Adrenal gland (tissue), 9 donors: ENCODE measurements at regions not wholly inside any gene's neighbourhood (a gene's known extent, or its start where the extent isn't known, plus 50 kb on each side); places are given as distances from the start of the nearest gene placed in this dataset.

ENCODE experiments used
- DNase-seq, 7 donors: peaks; one replicate each; pipeline ENCODE4 v3.0.0-alpha.2; 2019 to 2020
- H3K27ac ChIP-seq, 5 donors: fragments of 200-600 bp; sonication (generic) in 4 of 5; 1 replicate in 3 of 5; 2 replicates in 2 of 5; pipeline versions ENCODE4 v1.5.1 to v1.8.0; 2016 to 2020; ENCODE audit warnings: mild to moderate bottlenecking in 1 of 5
- H3K27me3 ChIP-seq: fragments of 200-600 bp; 2 replicates; pipeline ENCODE4 v1.8.0; 2021
- H3K36me3 ChIP-seq, 2 donors: fragments of 200-600 bp; replicated peaks in 1 of 2; 1 replicate in 1 of 2; 2 replicates in 1 of 2; pipeline versions ENCODE4 v1.5.1 to v1.8.0; 2018 to 2022
- H3K4me1 ChIP-seq, 2 donors: fragments of 200-600 bp; replicated peaks in 1 of 2; 1 replicate in 1 of 2; 2 replicates in 1 of 2; pipeline versions ENCODE4 v1.5.1 to v1.8.0; 2018 to 2021
- H3K4me3 ChIP-seq, 4 donors: fragments of 200-600 bp; sonication (generic) in 3 of 4; one replicate each; pipeline ENCODE4 v1.5.1; 2016 to 2018
- H3K9me3 ChIP-seq, 3 donors: fragments of 200-600 bp; sonication (generic) in 1 of 3; replicated peaks in 1 of 3; 1 replicate in 2 of 3; 2 replicates in 1 of 3; pipeline versions ENCODE4 v1.5.1 to v1.8.0; 2016 to 2021
- POLR2A ChIP-seq, 2 donors: fragments of 450-650 bp; IDR thresholded peaks; one replicate each; pipeline ENCODE4 v1.6.1; 2017; ENCODE audit warnings: antibody characterized with exemption in 2 of 2, mild to moderate bottlenecking in 2 of 2, moderate library complexity in 1 of 2
- WGBS, 4 donors: extraction: QIAGEN DNeasy Blood & Tissue Kit in 2 of 4; methylation state at CpG; one replicate each; pipeline versions ENCODE4 v1.1.5 to v1.1.7; 2013 to 2017; 5-methylcytosine and 5-hydroxymethylcytosine counted together
- intact Hi-C, 2 donors: fragments of 100-400 bp; cut with DNase I; formaldehyde crosslinking; loops; one replicate each; pipeline versions ENCODE4 v1.14.1 to v1.15.0; 2022 to 2023
- TF ChIP-seq, protein P1 (sequence below), 6 experiments: fragments of 450-650 bp in 4 of 6; fragments of 200-600 bp in 2 of 6; sonication (generic) in 1 of 6; IDR thresholded peaks; 1 replicate in 5 of 6; 2 replicates in 1 of 6; pipeline versions ENCODE4 v1.5.1 to v1.8.0; 2016 to 2021; ENCODE audit warnings: antibody characterized with exemption in 6 of 6, mild to moderate bottlenecking in 2 of 6, moderate library complexity in 1 of 6
- donor health status: healthy with polysubstance abuse.
- donor health status: Bipolar disorder and iron deficiency.
- donor health status: DM: yes; HTN: yes; CAD: no.
- donor health status: DM: no; HTN: no; CAD: no.
- donor health status: DM: no; HTN: no; CAD: no.

DNA sequence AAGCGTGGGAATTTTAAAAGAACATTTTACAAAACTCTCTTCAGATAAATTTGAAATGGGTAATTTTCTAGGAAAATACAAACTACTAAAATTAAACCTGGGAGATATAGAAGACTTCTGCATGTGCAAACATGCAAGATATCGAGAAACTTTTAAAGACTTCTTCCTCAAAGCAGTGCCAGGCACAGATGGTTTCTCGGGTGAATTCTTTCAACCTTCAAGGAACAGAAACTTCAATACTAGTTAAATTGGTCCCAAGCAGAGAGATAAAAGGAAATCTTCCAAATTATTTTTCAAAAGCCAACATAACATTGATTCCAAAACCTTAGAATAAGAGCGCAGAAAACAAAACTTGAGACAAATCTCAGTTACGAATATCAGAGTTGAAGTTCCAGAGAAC lies 732.7 kb downstream of the PDCD6IP start:
- TF ChIP-seq POLR2A (IDR thresholded peaks at IDR 0.05), result no peak
- TF ChIP-seq, protein P1, sequence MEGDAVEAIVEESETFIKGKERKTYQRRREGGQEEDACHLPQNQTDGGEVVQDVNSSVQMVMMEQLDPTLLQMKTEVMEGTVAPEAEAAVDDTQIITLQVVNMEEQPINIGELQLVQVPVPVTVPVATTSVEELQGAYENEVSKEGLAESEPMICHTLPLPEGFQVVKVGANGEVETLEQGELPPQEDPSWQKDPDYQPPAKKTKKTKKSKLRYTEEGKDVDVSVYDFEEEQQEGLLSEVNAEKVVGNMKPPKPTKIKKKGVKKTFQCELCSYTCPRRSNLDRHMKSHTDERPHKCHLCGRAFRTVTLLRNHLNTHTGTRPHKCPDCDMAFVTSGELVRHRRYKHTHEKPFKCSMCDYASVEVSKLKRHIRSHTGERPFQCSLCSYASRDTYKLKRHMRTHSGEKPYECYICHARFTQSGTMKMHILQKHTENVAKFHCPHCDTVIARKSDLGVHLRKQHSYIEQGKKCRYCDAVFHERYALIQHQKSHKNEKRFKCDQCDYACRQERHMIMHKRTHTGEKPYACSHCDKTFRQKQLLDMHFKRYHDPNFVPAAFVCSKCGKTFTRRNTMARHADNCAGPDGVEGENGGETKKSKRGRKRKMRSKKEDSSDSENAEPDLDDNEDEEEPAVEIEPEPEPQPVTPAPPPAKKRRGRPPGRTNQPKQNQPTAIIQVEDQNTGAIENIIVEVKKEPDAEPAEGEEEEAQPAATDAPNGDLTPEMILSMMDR (IDR thresholded peaks at IDR 0.05), result no peak
- intact Hi-C loops, result no loop called here
- no peaks in the 10 kb centered on the region for H3K9me3 ChIP-seq
- H3K4me1 ChIP-seq, result no peaks in the 10 kb centered on the region
- no peak overlapping the region for H3K4me3 ChIP-seq
- 79 to 86% (median 84%) methylated on average over 5 of the region's 5 CpGs for WGBS, 4 donors
- no peaks in the 10 kb centered on the region for H3K36me3 ChIP-seq
- H3K27me3 ChIP-seq, result no peaks in the 10 kb centered on the region
- DNase-seq, result no peak
- no peak overlapping the region for H3K27ac ChIP-seq

DNA sequence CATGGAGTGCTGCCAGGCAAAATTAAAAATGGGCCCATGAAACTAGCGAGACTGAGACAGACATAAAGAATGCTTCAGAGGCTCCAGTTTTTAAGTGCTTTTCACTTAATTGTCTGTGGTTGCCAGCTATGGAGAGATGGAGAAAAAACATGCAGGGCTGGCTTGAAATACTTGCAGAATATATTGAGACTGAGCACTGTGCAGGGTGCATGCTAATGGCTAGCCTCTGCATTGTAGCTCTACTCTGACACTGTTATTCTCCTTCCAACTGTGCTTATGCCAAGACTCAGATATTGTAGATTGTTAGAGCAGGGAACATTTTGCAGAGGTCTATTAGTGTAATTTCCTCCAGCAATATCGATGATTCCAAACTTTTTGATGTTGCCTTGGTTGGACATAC lies 735.0 kb downstream of the PDCD6IP start:
- 55 to 74% (median 63%) methylated on average over 2 of the region's 2 CpGs for WGBS, 4 donors
- H3K4me3 ChIP-seq, result no peak overlapping the region
- H3K36me3 ChIP-seq, result no peaks in the 10 kb centered on the region
- TF ChIP-seq POLR2A (IDR thresholded peaks at IDR 0.05), result no peak
- TF ChIP-seq, protein P1 (IDR thresholded peaks at IDR 0.05), result no peak
- DNase-seq, result no peak
- H3K27ac ChIP-seq, result no peak overlapping the region
- no peaks in the 10 kb centered on the region for H3K4me1 ChIP-seq
- H3K27me3 ChIP-seq, result no peaks in the 10 kb centered on the region
- intact Hi-C loops, result no loop called here
- no peaks in the 10 kb centered on the region for H3K9me3 ChIP-seq

DNA sequence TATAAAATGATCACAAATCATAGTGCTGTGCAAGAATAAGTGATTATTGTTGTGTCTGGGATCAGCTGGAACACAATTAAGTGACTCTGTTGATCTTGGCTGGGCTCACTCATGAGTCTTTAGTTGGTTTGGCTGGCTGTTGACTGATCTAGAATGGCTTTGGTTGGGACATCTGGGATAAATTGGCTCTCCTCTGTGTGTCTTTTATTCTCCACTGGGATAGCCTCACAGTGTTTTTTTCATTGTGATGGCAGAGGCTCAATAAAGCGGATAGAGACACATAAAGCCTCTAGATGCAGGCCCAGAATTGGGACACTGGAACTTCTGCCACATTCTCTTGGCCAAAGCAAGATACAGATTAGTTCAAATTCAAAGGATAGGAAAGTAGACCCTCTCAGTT lies 735.6 kb downstream of the PDCD6IP start:
- intact Hi-C loops, result no loop called here
- Histone ChIP-seq H3K36me3 (no peaks in the 10 kb centered on the region), H3K4me3 (no peak overlapping the region), H3K27me3 (no peaks in the 10 kb centered on the region), H3K27ac (no peak overlapping the region), H3K9me3 (no peaks in the 10 kb centered on the region), H3K4me1 (no peaks in the 10 kb centered on the region)
- DNase-seq, result no peak
- WGBS, 4 donors, result 50 to 67% (median 53%) methylated on average over 1 of the region's 1 CpG
- TF ChIP-seq POLR2A (IDR thresholded peaks at IDR 0.05), result no peak
- TF ChIP-seq, protein P1 (IDR thresholded peaks at IDR 0.05), result no peak

DNA sequence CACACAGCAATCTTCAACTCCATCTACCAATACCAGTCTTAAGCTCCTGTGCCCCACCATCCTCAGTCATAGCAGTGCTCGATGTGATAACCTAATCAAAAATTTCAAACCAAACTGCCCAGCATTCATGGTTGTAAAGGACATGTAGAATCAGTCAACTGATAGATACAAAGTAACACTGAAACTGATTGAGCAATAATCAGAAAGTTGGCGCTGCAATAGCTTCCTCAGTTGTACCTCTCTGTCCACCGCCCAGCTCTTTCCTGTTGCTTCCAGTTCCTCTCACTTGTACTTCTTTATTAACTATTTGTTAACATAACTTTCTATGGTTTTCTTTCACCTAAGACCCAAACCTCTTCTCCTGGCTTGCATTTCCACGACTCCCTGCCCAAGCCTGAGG lies 745.7 kb downstream of the PDCD6IP start:
- intact Hi-C loops, result no loop called here
- 64 to 67% (median 67%) methylated on average over 4 of the region's 4 CpGs for WGBS, 4 donors
- H3K27ac ChIP-seq, result no peak overlapping the region
- H3K4me1 ChIP-seq, result no peaks in the 10 kb centered on the region
- peaks cover 7% of the 10 kb centered on the region for H3K27me3 ChIP-seq
- DNase-seq, result peak in 2 of 7 donors; percentile 1 to 7
- no peaks in the 10 kb centered on the region for H3K9me3 ChIP-seq
- no peaks in the 10 kb centered on the region for H3K36me3 ChIP-seq
- no peak for TF ChIP-seq POLR2A (IDR thresholded peaks at IDR 0.05)
- TF ChIP-seq, protein P1 (IDR thresholded peaks at IDR 0.05), result no peak
- H3K4me3 ChIP-seq, result no peak overlapping the region
